ENCODE measurements at regions not wholly inside any gene's neighbourhood (a gene's known extent, or its start where the extent isn't known, plus 50 kb on each side); places are given as distances from the start of the nearest gene placed in this dataset.

DNA sequence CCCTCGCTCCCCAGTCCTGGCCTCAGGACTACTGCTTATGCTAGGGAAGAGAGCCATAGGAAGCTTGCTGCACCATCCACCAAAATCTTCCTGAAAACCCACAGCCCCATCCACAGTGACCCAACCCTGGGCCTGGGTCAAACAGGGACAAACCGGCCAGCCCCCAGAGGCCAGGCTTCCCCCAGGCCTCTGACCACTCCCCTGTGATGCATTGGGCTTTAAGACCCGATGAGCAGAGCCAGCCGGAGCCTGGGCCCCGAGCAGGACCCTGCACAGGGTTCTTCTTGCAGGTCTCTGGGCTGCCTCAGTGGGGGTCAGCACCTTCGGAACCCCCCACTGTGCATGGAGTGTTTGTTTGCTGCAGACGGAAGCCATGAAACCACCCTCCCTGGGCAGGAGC, 583.7 kb downstream of the BRD1 start:
- no peak for DNase-seq (ENCODE audit: low spot score)
- TF ChIP-seq ZNF114 (CRISPR knock-in tag; IDR thresholded peaks at IDR 0.05) (no peak), EZH2phosphoT487 (IDR thresholded peaks at IDR 0.05; ENCODE audit: unreplicated experiment) (no peak), CREB1 (CRISPR knock-in tag; IDR thresholded peaks at IDR 0.05; ENCODE audit: low read depth) (no peak), POLR2AphosphoS5 (IDR thresholded peaks at IDR 0.05; ENCODE audit: low read depth) (no peak)
- TF ChIP-seq, protein P1, sequence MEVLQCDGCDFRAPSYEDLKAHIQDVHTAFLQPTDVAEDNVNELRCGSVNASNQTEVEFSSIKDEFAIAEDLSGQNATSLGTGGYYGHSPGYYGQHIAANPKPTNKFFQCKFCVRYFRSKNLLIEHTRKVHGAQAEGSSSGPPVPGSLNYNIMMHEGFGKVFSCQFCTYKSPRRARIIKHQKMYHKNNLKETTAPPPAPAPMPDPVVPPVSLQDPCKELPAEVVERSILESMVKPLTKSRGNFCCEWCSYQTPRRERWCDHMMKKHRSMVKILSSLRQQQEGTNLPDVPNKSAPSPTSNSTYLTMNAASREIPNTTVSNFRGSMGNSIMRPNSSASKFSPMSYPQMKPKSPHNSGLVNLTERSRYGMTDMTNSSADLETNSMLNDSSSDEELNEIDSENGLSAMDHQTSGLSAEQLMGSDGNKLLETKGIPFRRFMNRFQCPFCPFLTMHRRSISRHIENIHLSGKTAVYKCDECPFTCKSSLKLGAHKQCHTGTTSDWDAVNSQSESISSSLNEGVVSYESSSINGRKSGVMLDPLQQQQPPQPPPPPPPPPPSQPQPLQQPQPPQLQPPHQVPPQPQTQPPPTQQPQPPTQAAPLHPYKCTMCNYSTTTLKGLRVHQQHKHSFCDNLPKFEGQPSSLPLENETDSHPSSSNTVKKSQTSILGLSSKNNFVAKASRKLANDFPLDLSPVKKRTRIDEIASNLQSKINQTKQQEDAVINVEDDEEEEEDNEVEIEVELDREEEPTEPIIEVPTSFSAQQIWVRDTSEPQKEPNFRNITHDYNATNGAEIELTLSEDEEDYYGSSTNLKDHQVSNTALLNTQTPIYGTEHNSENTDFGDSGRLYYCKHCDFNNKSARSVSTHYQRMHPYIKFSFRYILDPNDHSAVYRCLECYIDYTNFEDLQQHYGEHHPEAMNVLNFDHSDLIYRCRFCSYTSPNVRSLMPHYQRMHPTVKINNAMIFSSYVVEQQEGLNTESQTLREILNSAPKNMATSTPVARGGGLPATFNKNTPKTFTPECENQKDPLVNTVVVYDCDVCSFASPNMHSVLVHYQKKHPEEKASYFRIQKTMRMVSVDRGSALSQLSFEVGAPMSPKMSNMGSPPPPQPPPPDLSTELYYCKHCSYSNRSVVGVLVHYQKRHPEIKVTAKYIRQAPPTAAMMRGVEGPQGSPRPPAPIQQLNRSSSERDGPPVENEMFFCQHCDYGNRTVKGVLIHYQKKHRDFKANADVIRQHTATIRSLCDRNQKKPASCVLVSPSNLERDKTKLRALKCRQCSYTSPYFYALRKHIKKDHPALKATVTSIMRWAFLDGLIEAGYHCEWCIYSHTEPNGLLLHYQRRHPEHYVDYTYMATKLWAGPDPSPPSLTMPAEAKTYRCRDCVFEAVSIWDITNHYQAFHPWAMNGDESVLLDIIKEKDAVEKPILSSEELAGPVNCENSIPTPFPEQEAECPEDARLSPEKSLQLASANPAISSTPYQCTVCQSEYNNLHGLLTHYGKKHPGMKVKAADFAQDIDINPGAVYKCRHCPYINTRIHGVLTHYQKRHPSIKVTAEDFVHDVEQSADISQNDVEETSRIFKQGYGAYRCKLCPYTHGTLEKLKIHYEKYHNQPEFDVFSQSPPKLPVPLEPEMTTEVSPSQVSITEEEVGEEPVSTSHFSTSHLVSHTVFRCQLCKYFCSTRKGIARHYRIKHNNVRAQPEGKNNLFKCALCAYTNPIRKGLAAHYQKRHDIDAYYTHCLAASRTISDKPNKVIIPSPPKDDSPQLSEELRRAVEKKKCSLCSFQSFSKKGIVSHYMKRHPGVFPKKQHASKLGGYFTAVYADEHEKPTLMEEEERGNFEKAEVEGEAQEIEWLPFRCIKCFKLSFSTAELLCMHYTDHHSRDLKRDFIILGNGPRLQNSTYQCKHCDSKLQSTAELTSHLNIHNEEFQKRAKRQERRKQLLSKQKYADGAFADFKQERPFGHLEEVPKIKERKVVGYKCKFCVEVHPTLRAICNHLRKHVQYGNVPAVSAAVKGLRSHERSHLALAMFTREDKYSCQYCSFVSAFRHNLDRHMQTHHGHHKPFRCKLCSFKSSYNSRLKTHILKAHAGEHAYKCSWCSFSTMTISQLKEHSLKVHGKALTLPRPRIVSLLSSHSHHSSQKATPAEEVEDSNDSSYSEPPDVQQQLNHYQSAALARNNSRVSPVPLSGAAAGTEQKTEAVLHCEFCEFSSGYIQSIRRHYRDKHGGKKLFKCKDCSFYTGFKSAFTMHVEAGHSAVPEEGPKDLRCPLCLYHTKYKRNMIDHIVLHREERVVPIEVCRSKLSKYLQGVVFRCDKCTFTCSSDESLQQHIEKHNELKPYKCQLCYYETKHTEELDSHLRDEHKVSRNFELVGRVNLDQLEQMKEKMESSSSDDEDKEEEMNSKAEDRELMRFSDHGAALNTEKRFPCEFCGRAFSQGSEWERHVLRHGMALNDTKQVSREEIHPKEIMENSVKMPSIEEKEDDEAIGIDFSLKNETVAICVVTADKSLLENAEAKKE (CRISPR knock-in tag; IDR thresholded peaks at IDR 0.05), result no peak
- TF ChIP-seq, protein P2, sequence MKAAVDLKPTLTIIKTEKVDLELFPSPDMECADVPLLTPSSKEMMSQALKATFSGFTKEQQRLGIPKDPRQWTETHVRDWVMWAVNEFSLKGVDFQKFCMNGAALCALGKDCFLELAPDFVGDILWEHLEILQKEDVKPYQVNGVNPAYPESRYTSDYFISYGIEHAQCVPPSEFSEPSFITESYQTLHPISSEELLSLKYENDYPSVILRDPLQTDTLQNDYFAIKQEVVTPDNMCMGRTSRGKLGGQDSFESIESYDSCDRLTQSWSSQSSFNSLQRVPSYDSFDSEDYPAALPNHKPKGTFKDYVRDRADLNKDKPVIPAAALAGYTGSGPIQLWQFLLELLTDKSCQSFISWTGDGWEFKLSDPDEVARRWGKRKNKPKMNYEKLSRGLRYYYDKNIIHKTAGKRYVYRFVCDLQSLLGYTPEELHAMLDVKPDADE (IDR thresholded peaks at IDR 0.05), result no peak
- TF ChIP-seq, protein P3, sequence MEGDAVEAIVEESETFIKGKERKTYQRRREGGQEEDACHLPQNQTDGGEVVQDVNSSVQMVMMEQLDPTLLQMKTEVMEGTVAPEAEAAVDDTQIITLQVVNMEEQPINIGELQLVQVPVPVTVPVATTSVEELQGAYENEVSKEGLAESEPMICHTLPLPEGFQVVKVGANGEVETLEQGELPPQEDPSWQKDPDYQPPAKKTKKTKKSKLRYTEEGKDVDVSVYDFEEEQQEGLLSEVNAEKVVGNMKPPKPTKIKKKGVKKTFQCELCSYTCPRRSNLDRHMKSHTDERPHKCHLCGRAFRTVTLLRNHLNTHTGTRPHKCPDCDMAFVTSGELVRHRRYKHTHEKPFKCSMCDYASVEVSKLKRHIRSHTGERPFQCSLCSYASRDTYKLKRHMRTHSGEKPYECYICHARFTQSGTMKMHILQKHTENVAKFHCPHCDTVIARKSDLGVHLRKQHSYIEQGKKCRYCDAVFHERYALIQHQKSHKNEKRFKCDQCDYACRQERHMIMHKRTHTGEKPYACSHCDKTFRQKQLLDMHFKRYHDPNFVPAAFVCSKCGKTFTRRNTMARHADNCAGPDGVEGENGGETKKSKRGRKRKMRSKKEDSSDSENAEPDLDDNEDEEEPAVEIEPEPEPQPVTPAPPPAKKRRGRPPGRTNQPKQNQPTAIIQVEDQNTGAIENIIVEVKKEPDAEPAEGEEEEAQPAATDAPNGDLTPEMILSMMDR (conservative IDR thresholded peaks at IDR 0.05; ENCODE audit: low read depth in 2 of 2), result no peak
- H3K4me1 Mint-ChIP-seq, result no peaks in the 10 kb centered on the region
- Histone ChIP-seq H2AFZ (no peak overlapping the region), H3K4me1 (ENCODE audit: insufficient read depth) (no peaks in the 10 kb centered on the region), H3K4me2 (no peak overlapping the region), H3K27ac (ENCODE audit: low read depth) (no peak overlapping the region), H3F3A (replicated peaks; ENCODE audit: low read depth) (no peaks in the 10 kb centered on the region), H3K9me2 (ENCODE audit: insufficient read depth) (no peaks in the 10 kb centered on the region), H3K4me3 (no peak overlapping the region), H3K27me3 (ENCODE audit: insufficient read depth) (no peaks in the 10 kb centered on the region), H4K20me1 (replicated peaks; ENCODE audit: insufficient read depth) (no peaks in the 10 kb centered on the region), H3K79me2 (replicated peaks; ENCODE audit: insufficient read depth) (no peaks in the 10 kb centered on the region), H3K36me3 (ENCODE audit: insufficient read depth) (no peaks in the 10 kb centered on the region)
- H3K9me3 Mint-ChIP-seq, result peaks cover 3% of the 10 kb centered on the region; the same call in 1 of the 3 replicates
- no peak overlapping the region for H3K27ac Mint-ChIP-seq
- H3K36me3 Mint-ChIP-seq (ENCODE audit: low read depth), result no peaks in the 10 kb centered on the region; the same call in 2 of the 3 replicates
- H3K4me3 Mint-ChIP-seq, result no peak overlapping the region
- no peak for ATAC-seq
- H3K27me3 Mint-ChIP-seq (ENCODE audit: insufficient read depth, low read depth, poor library complexity), result peaks cover 3% of the 10 kb centered on the region

All from GM23338 (cell line).